ENCODE measurements at regions not wholly inside any gene's neighbourhood (a gene's known extent, or its start where the extent isn't known, plus 50 kb on each side); places are given as distances from the start of the nearest gene placed in this dataset.

GRCh38 chr12:93144109-93144508 is 215.0 kb upstream of the EEA1 start:
- peaks cover 5% of the 10 kb centered on the region for H3K4me1 Mint-ChIP-seq
- no peaks in the 10 kb centered on the region for H3K27me3 Mint-ChIP-seq (ENCODE audit: low read depth)
- no peak for DNase-seq (ENCODE audit: low read depth, low spot score)
- H3K36me3 Mint-ChIP-seq (ENCODE audit: low read depth), result no peaks in the 10 kb centered on the region
- H3K27ac Mint-ChIP-seq (ENCODE audit: unreplicated experiment), result no peak overlapping the region
- H3K9me3 Mint-ChIP-seq, result no peaks in the 10 kb centered on the region
- no peak overlapping the region for H3K4me3 Mint-ChIP-seq
- TF ChIP-seq CTCF (conservative IDR thresholded peaks at IDR 0.05), result no peak

- no peak overlapping the region for H3K4me3 Mint-ChIP-seq
- peaks cover 5% of the 10 kb centered on the region for H3K4me1 Mint-ChIP-seq
- no peak for TF ChIP-seq CTCF (conservative IDR thresholded peaks at IDR 0.05)
- no peak for DNase-seq (ENCODE audit: low read depth, low spot score)
- H3K27ac Mint-ChIP-seq (ENCODE audit: unreplicated experiment), result no peak overlapping the region
- H3K36me3 Mint-ChIP-seq (ENCODE audit: low read depth), result no peaks in the 10 kb centered on the region
- H3K9me3 Mint-ChIP-seq, result no peaks in the 10 kb centered on the region
- no peaks in the 10 kb centered on the region for H3K27me3 Mint-ChIP-seq (ENCODE audit: low read depth)
Measured at GRCh38 chr12:93145086-93145485, 216.0 kb upstream of the EEA1 start.

- Mint-ChIP-seq H3K36me3 (ENCODE audit: low read depth) (no peaks in the 10 kb centered on the region), H3K27ac (ENCODE audit: unreplicated experiment) (no peak overlapping the region), H3K9me3 (no peaks in the 10 kb centered on the region), H3K4me3 (no peak overlapping the region), H3K4me1 (peaks cover 5% of the 10 kb centered on the region), H3K27me3 (ENCODE audit: low read depth) (no peaks in the 10 kb centered on the region)
- no peak for TF ChIP-seq CTCF (conservative IDR thresholded peaks at IDR 0.05)
- no peak for DNase-seq (ENCODE audit: low read depth, low spot score)
Measured at GRCh38 chr12:93146263-93146939, 217.3 kb upstream of the EEA1 start.

- Mint-ChIP-seq H3K27me3 (ENCODE audit: low read depth) (no peaks in the 10 kb centered on the region), H3K4me1 (peaks cover 5% of the 10 kb centered on the region), H3K4me3 (no peak overlapping the region), H3K9me3 (no peaks in the 10 kb centered on the region), H3K27ac (ENCODE audit: unreplicated experiment) (no peak overlapping the region), H3K36me3 (ENCODE audit: low read depth) (no peaks in the 10 kb centered on the region)
- no peak for TF ChIP-seq CTCF (conservative IDR thresholded peaks at IDR 0.05)
- DNase-seq (ENCODE audit: low read depth, low spot score), result no peak
Measured at GRCh38 chr12:93146970-93147369, 217.9 kb upstream of the EEA1 start.

GRCh38 chr12:93148412-93148811 is 219.3 kb upstream of the EEA1 start:
- Mint-ChIP-seq H3K4me1 (peaks cover 5% of the 10 kb centered on the region), H3K9me3 (peaks cover 3% of the 10 kb centered on the region), H3K27me3 (ENCODE audit: low read depth) (no peaks in the 10 kb centered on the region), H3K4me3 (no peak overlapping the region), H3K36me3 (ENCODE audit: low read depth) (no peaks in the 10 kb centered on the region), H3K27ac (ENCODE audit: unreplicated experiment) (no peak overlapping the region)
- no peak for TF ChIP-seq CTCF (conservative IDR thresholded peaks at IDR 0.05)
- no peak for DNase-seq (ENCODE audit: low read depth, low spot score)
